Activated naive CD8-positive, alpha-beta T cell treated with anti-CD3 and anti-CD28 coated beads for 36 hours (primary cell): ENCODE measurements at regions not wholly inside any gene's neighbourhood (a gene's known extent, or its start where the extent isn't known, plus 50 kb on each side); places are given as distances from the start of the nearest gene placed in this dataset.

Source experiments
- DNase-seq: peaks from one replicate; pipeline ENCODE4 v3.0.0; 2021
- H3K27ac Mint-ChIP-seq: one replicate; pipeline ENCODE4 v1.8.0; 2022; ENCODE audit warnings: mild to moderate bottlenecking, moderate library complexity, mixed read lengths
- H3K27me3 Mint-ChIP-seq: one replicate; pipeline ENCODE4 v1.8.0; 2022; ENCODE audit warnings: mild to moderate bottlenecking, mixed read lengths
- H3K36me3 Mint-ChIP-seq: one replicate; pipeline ENCODE4 v1.8.0; 2021; ENCODE audit warnings: mild to moderate bottlenecking, mixed read lengths
- H3K4me1 Mint-ChIP-seq: one replicate; pipeline ENCODE4 v1.8.0; 2021; ENCODE audit warnings: mixed read lengths
- H3K4me3 Mint-ChIP-seq: one replicate; pipeline ENCODE4 v1.8.0; 2022; ENCODE audit warnings: mild to moderate bottlenecking, moderate library complexity, mixed read lengths
- H3K9me3 Mint-ChIP-seq: one replicate; pipeline ENCODE4 v1.8.0; 2022; ENCODE audit warnings: mixed read lengths

DNA sequence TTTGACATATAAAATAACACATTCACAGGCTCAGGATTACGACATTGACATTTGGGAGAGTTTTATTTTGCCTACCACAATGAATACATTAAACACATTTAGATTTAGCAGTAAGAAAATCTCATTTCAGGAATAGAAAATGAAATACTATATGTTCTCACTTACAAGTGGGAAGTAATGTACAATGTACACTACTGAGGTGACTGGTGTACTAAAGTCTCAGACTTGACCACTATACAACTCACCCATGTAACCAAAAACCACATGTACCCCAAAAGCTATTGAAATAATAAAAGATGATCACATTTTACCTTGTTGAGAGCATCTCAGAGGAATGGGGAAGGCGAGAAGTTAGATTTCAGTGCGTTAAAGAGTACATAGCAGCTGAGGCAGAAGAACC, 1202.4 kb upstream of the SEMA6A start:
- no peaks in the 10 kb centered on the region for H3K27me3 Mint-ChIP-seq
- DNase-seq = no peak
- H3K36me3 Mint-ChIP-seq = no peaks in the 10 kb centered on the region
- no peak overlapping the region for H3K4me3 Mint-ChIP-seq
- no peak overlapping the region for H3K27ac Mint-ChIP-seq
- H3K9me3 Mint-ChIP-seq = peaks cover 11% of the 10 kb centered on the region
- H3K4me1 Mint-ChIP-seq = no peaks in the 10 kb centered on the region

DNA sequence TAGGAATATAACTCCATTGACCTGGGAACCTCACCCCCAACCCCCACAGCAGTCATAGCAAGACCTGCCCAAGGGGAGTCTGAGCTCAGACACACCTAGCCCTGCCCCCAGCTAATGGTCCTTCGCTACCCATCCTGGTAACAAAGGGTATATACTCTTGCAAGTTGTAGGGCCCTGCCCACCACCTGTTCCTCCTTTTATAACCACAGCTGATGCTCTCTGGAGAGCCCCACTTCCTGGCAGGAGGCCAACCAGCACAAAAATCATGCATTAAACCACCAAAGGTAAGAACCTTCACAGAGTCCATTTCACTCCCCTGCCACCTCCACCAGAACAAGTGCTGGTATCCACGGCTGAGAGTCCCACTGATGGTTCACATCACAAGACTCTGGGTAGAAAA, 1195.3 kb upstream of the SEMA6A start:
- Mint-ChIP-seq H3K27ac (no peak overlapping the region), H3K4me1 (no peaks in the 10 kb centered on the region), H3K4me3 (no peak overlapping the region), H3K9me3 (peaks cover 2% of the 10 kb centered on the region), H3K36me3 (no peaks in the 10 kb centered on the region), H3K27me3 (no peaks in the 10 kb centered on the region)
- no peak for DNase-seq

DNA sequence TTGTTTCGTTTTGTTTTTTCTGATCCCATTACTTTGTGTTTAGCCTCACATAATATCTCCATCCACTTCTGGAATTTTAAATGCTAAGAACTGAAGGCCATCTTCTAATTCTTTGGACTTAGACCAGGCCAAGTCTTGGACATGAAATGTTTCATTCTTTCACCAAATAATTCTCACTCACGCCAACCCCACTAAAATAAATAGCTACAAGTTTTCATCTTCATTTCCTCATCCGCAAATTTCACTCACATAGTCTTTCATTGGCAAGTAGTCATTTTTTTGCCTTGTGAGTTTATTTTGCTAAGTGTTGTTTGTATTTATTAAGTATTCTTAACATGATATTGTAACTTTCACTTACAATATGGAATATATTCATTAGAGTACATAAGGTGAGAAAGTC, 1188.6 kb upstream of the SEMA6A start:
- Mint-ChIP-seq H3K27ac (no peak overlapping the region), H3K4me3 (no peak overlapping the region), H3K4me1 (no peaks in the 10 kb centered on the region), H3K9me3 (peaks cover 1% of the 10 kb centered on the region), H3K27me3 (no peaks in the 10 kb centered on the region), H3K36me3 (no peaks in the 10 kb centered on the region)
- DNase-seq = no peak

DNA sequence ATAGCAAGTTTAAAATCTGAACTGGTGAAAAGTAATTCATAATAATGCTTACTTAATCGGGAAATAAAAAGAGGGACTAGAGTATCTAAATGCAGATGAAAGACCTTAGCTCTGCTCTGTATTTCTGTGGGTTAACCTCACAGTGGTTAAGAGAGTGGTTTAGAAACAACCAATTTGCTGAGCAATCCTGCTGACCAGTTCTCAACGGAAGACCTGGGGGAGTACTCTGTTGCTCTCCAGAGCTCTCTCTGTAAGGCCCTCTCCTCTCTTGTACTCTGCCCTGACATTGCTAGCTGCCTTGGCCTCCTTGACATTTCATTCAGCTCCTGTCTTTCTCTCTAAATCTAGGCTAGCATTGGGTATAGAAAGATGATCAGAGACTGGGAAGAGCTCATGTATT, 1186.6 kb upstream of the SEMA6A start:
- Mint-ChIP-seq H3K4me1 (no peaks in the 10 kb centered on the region), H3K27ac (no peak overlapping the region), H3K36me3 (no peaks in the 10 kb centered on the region), H3K27me3 (no peaks in the 10 kb centered on the region), H3K9me3 (peaks cover 1% of the 10 kb centered on the region), H3K4me3 (no peak overlapping the region)
- DNase-seq = no peak

DNA sequence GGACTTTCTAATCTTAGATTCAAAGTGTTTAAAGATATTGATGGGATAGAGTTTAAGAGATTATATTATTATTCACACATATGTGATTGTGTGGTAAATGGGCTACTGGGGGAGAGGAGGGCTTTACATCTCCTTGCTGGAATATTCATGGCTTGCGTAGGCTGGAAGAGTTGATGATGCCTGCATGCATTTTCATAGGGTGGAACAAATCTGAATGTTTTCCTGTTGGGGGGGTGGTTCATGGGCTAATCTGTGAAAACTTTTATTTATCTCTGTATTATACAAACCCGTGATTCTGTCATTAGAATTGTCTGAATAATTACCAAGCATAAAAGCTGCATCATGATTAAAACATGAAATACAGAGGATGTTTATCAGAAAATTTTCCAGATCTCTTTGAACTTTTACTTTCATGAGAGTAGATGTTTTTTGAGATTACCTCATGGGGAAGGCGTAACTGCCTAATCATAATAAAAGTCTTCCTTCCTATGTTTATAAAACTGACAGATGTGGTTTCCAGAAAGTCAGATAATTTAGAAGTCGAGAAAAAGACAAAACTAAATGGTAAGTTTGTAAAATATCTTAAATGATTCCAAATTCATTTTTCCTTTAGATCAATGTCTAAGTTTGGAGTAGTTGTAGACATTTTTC, 1185.4 kb upstream of the SEMA6A start:
- Mint-ChIP-seq H3K4me3 (no peak overlapping the region), H3K4me1 (no peaks in the 10 kb centered on the region), H3K36me3 (no peaks in the 10 kb centered on the region), H3K9me3 (peaks cover 1% of the 10 kb centered on the region), H3K27me3 (no peaks in the 10 kb centered on the region), H3K27ac (no peak overlapping the region)
- no peak for DNase-seq

DNA sequence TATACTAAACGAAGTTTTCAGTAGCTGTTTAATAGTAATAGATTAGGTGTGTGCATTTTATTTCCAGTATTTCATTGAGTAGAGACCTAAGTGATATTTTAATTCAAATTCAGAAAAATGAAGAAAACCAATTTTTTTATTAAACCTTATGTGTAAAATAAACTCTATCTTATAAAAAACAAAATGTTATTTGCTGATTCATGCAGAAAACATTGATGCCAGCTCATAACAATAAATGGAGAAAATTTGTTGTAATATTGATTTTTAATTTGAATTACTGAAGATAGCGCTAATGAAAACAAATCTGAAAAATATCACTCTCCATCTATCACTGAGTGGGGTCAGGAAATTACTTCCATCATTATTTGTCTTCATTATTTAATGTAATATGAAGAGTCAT, 1177.8 kb upstream of the SEMA6A start:
- Mint-ChIP-seq H3K4me3 (no peak overlapping the region), H3K9me3 (peaks cover 3% of the 10 kb centered on the region), H3K36me3 (no peaks in the 10 kb centered on the region), H3K27ac (no peak overlapping the region), H3K27me3 (no peaks in the 10 kb centered on the region), H3K4me1 (no peaks in the 10 kb centered on the region)
- DNase-seq = no peak

DNA sequence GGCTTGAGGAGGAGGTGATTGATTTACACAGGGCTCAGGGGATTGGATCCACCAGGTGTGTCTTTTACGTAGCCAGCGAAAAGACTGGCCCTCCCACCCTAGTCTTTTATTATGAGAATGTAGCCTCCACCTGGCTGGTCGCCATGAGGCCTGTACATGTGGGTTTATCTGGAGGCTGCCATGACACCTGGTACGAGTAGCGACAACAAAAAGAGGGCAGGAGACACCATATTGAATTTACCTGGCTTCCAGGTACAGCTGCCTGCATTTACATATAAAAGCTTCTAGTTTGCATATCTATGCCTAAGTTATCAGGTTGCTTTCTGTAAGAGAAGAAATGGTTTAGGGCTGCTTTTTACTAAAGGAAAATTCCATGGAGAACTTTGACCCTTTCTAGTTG, 1173.7 kb upstream of the SEMA6A start:
- Mint-ChIP-seq H3K9me3 (peaks cover 3% of the 10 kb centered on the region), H3K4me1 (no peaks in the 10 kb centered on the region), H3K27ac (no peak overlapping the region), H3K4me3 (no peak overlapping the region), H3K27me3 (no peaks in the 10 kb centered on the region), H3K36me3 (no peaks in the 10 kb centered on the region)
- no peak for DNase-seq

DNA sequence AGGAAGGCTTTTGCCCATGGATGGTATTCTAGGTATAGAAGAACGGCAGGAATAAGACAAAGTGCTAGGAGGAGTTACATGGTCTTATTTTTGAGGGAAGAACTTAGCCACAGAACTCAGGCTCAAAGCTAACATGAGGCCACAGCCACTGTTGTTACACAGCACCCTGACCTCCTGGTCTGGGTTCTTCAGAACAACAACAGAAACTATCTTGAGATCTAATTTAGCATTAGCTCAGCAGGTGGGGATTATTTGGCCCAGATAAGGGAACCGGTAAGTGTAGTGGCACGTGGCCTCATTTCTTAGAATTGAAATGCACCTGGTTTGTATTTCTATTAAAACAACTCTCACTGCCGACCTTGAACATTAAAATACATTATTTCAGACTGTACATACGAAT, 1168.7 kb upstream of the SEMA6A start:
- no peaks in the 10 kb centered on the region for H3K27me3 Mint-ChIP-seq
- no peaks in the 10 kb centered on the region for H3K36me3 Mint-ChIP-seq
- H3K4me1 Mint-ChIP-seq = no peaks in the 10 kb centered on the region
- H3K4me3 Mint-ChIP-seq = no peak overlapping the region
- H3K27ac Mint-ChIP-seq = no peak overlapping the region
- no peak for DNase-seq
- peaks cover 3% of the 10 kb centered on the region for H3K9me3 Mint-ChIP-seq

DNA sequence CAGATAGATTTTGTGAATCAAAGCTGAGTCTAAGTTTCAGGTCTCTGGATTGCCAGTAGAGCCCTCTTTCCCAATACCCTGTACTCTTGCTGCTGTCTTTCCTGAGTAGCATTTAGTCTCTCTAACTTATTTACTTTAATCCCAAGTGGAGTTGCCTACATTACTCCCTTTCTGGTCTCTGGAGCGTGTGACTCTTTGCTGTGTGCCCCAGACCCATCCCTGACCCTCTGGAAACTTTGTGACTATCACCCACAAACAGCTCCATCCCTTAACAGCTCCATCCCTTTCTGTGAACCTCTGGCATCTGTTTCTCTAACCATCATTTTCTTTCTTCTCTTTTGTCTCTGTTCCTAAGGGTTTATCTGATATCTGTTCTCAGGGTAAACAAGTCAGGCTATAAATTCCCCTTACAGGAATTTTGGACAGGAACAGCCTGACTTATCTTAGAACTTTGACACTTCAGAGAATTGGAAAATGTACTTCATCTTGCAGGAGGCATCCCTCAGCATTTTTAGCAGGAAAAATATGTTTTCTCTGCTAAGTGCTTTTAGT, 1167.1 kb upstream of the SEMA6A start:
- no peak for DNase-seq
- no peak overlapping the region for H3K27ac Mint-ChIP-seq
- no peak overlapping the region for H3K4me3 Mint-ChIP-seq
- no peaks in the 10 kb centered on the region for H3K4me1 Mint-ChIP-seq
- H3K9me3 Mint-ChIP-seq = peaks cover 2% of the 10 kb centered on the region
- H3K27me3 Mint-ChIP-seq = no peaks in the 10 kb centered on the region
- no peaks in the 10 kb centered on the region for H3K36me3 Mint-ChIP-seq

DNA sequence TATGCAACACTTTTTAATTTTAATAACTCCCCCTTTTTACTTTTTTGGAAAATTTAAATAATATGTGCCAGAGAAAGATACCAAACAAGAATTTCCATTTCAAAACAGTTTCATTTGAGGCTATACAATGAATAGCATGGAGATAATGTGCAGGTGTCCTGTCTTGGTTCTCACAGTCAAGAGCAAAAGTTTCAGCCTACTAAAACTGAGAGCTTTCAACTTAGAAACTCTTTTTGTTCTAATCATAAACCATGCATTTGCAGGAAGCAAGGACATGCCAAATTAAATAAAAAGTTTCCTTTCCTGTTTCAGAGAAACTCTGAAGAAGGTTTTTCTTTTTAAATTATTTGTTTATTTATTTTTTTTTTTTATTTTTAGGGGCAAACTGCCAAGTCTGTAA, 1165.6 kb upstream of the SEMA6A start:
- no peaks in the 10 kb centered on the region for H3K36me3 Mint-ChIP-seq
- H3K27ac Mint-ChIP-seq = no peak overlapping the region
- no peak overlapping the region for H3K4me3 Mint-ChIP-seq
- H3K27me3 Mint-ChIP-seq = no peaks in the 10 kb centered on the region
- DNase-seq = no peak
- no peaks in the 10 kb centered on the region for H3K4me1 Mint-ChIP-seq
- H3K9me3 Mint-ChIP-seq = peaks cover 2% of the 10 kb centered on the region

DNA sequence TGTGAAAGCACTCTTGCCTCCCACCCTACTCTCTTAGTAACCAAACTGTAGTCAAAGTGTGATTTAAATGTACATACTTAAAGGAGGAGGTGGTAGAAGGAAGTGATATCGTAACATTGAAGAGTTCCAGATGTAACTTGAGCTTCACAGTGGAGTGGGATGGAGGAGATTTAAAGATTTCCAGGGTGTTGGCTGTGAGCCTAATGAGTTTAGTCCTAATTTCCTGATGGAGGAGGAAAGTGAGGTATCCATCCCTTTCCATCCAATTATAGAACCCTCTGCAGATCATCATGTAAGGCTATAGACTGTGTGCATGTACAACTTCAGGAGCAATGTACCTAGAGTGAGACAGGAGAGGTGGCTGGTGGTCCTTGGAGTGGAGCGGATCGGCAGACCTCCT, 1163.9 kb upstream of the SEMA6A start:
- Mint-ChIP-seq H3K4me3 (no peak overlapping the region), H3K27me3 (no peaks in the 10 kb centered on the region), H3K36me3 (no peaks in the 10 kb centered on the region), H3K4me1 (no peaks in the 10 kb centered on the region), H3K9me3 (peaks cover 4% of the 10 kb centered on the region), H3K27ac (no peak overlapping the region)
- no peak for DNase-seq

DNA sequence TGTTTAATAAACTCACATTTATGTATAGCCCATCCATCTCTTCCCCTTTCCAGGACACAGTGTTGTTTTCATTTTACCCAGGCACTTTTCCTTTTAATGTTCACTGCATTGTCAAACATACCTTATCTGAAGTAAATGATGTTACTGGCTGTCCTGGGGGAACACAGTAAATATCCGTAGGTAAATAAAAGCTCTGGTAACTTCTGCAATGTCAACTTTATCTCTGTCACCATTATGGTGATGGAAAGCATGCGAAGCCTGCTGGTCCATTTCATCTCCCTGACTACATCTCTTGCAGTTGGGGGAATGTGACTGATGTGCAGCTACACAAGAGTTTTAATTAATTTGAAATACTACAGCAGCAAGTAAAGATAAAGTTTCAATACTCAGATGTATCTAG, 1162.1 kb upstream of the SEMA6A start:
- Mint-ChIP-seq H3K9me3 (peaks cover 4% of the 10 kb centered on the region), H3K27me3 (no peaks in the 10 kb centered on the region), H3K36me3 (no peaks in the 10 kb centered on the region), H3K27ac (no peak overlapping the region), H3K4me3 (no peak overlapping the region), H3K4me1 (no peaks in the 10 kb centered on the region)
- no peak for DNase-seq

DNA sequence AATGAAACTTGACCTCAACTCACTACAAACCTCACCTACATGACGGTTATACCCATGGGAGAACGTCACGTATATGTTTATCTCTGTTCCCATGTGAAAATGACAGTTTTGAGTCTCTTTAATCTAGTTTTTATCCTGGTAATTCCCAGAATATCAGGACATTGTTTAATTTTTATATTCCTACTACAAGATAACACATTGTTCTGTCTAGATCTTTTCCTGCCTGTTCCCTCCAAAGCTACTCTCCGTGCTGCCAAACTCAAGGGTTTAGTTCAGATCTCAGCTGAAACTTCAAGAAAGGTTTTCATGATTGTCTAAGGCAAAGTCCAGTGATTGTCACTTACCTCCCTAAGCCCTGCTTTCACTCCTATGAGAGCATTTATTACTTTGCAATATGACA, 1159.4 kb upstream of the SEMA6A start:
- H3K27me3 Mint-ChIP-seq = no peaks in the 10 kb centered on the region

DNA sequence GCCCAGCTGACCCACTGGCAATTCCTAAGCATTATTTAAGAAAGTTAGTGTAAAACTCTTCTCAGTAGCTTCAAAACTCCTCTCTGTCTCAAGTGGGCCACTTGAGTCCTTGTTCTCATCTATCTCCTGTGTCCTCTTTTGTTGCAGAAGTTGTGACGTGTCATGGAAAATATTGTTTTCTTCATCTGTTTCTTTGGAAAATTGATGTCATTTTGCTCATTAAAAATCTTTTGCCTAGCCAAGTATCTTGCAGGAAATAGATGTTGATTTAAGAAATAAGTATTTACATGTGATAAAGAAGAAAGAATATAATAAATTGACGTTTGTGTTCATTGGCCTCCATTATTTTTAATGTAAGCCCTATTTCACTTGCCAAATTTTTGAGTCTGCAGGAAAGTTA, 1158.4 kb upstream of the SEMA6A start:
- Mint-ChIP-seq H3K27ac (no peak overlapping the region), H3K4me1 (no peaks in the 10 kb centered on the region), H3K4me3 (no peak overlapping the region), H3K27me3 (no peaks in the 10 kb centered on the region), H3K9me3 (peaks cover 4% of the 10 kb centered on the region), H3K36me3 (no peaks in the 10 kb centered on the region)
- no peak for DNase-seq

More for the DNA sequence above, 1159.4 kb upstream of the SEMA6A start:
- no peaks in the 10 kb centered on the region for H3K4me1 Mint-ChIP-seq
- H3K27ac Mint-ChIP-seq = no peak overlapping the region
- no peaks in the 10 kb centered on the region for H3K36me3 Mint-ChIP-seq
- DNase-seq = no peak
- no peak overlapping the region for H3K4me3 Mint-ChIP-seq
- peaks cover 4% of the 10 kb centered on the region for H3K9me3 Mint-ChIP-seq

DNA sequence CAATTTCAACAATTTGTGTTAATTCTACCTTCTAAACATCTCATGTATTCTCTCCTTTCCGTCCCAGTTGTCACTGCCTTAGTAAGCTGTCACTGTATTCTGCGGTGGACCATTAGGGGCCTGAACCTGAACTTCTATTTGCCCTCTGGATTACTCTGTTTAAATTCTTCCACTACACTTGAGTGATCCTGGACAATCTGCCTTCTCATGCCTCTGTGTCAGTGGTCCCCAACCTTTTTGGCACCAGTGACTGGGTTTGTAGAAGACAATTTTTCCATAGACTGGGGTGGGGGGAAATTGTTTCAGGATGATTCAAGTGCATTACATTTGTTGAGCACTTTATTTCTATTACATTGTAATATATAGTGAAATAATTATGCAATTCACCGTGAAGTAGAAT, 1157.6 kb upstream of the SEMA6A start:
- Mint-ChIP-seq H3K9me3 (peaks cover 6% of the 10 kb centered on the region), H3K4me3 (no peak overlapping the region), H3K27me3 (no peaks in the 10 kb centered on the region), H3K27ac (no peak overlapping the region), H3K36me3 (no peaks in the 10 kb centered on the region), H3K4me1 (no peaks in the 10 kb centered on the region)
- DNase-seq = no peak

DNA sequence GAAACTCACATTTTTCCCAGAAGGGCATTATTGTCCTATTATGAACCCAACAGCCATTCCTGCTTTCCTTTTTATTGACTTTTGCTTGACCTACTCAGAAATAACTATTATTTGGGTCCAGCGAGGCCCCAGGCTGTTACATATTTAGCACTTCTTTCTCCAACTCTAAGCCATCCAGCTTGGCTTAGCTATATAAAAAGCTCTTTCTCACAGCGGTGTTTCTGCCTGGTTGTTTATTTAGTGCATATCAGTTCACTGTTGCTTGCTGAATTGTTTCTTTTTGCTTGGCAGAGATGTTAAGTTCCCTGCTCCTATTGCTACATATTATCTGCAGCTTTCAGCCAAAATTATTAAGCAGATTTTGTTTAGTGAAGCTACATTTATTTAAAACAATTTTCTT, 1156.8 kb upstream of the SEMA6A start:
- H3K4me1 Mint-ChIP-seq = no peaks in the 10 kb centered on the region

More for the DNA sequence above, 1156.8 kb upstream of the SEMA6A start:
- no peaks in the 10 kb centered on the region for H3K36me3 Mint-ChIP-seq
- peaks cover 6% of the 10 kb centered on the region for H3K9me3 Mint-ChIP-seq
- H3K27ac Mint-ChIP-seq = no peak overlapping the region
- no peaks in the 10 kb centered on the region for H3K27me3 Mint-ChIP-seq
- DNase-seq = no peak
- no peak overlapping the region for H3K4me3 Mint-ChIP-seq
